ENCODE measurements at regions not wholly inside any gene's neighbourhood (a gene's known extent, or its start where the extent isn't known, plus 50 kb on each side); places are given as distances from the start of the nearest gene placed in this dataset.
A peak's percentile ranks its signal among the peaks of the same experiment; 100 is the strongest.
"Not testable (repeated sequence)": the region's sequence is repeated elsewhere in the genome, so short reads cannot be mapped to it uniquely, and the experiment has no call there.

GRCh38 chr22:16911340-16911739 is 86.1 kb upstream of the XKR3 start:
- TF ChIP-seq CTCF (IDR thresholded peaks at IDR 0.05; ENCODE audit: low read depth, low read length), result peak; percentile 10
- not testable (repeated sequence) for TF ChIP-seq POLR2A (IDR thresholded peaks at IDR 0.05; ENCODE audit: extremely low read depth, insufficient read length); MAX (IDR thresholded peaks at IDR 0.05; ENCODE audit: low read depth, low read length)

Data from NB4 (cell line).